ENCODE measurements at regions not wholly inside any gene's neighbourhood (a gene's known extent, or its start where the extent isn't known, plus 50 kb on each side); places are given as distances from the start of the nearest gene placed in this dataset.

GRCh38 chr20:48460681-48461080 is 367.1 kb downstream of the PREX1 start:
- no TSS peak for BruUV-seq (replicated peaks)
- intact Hi-C loops (cut with micrococcal nuclease; ENCODE audit: unreplicated experiment), result no loop called here

More at GRCh38 chr20:48460681-48461080, 367.1 kb downstream of the PREX1 start:
- Histone ChIP-seq H3K4me2 (ENCODE audit: low read depth, low read length) (no peak overlapping the region), H3K4me3 (replicated peaks in 1 of 3; ENCODE audit: insufficient read depth in 1 of 3, low read depth in 2 of 3, low read length in 3 of 3) (no peak overlapping the region), H3K9ac (ENCODE audit: insufficient read depth, low read depth, low read length) (no peak overlapping the region), H3K27me3 (ENCODE audit: control insufficient read depth in 1 of 2, insufficient read depth in 2 of 2, low read length in 2 of 2) (peaks cover 11 to 62% of the 10 kb centered on the region in 2 experiments; a peak in 3 of 5 replicates), H4K20me1 (ENCODE audit: insufficient read depth, low read length) (no peaks in the 10 kb centered on the region), H3K27ac (ENCODE audit: extremely low read length, insufficient read depth, low read length) (no peak overlapping the region), H2AFZ (ENCODE audit: low read length) (no peak overlapping the region), H3K9me3 (ENCODE audit: low read length) (no peaks in the 10 kb centered on the region), H3K36me3 (replicated peaks in 1 of 2; ENCODE audit: control insufficient read depth in 1 of 2, insufficient read depth in 2 of 2, low read length in 2 of 2) (no peaks in the 10 kb centered on the region), H3K4me1 (ENCODE audit: insufficient read depth, low read length) (no peaks in the 10 kb centered on the region), H3K79me2 (ENCODE audit: insufficient read depth, low read length) (no peaks in the 10 kb centered on the region)
- ATAC-seq (no peak), FAIRE-seq (no peak), DNase-seq (ENCODE audit: low spot score) (no peak)
- 51% methylated on average over 4 of the region's 4 CpGs for WGBS (ENCODE audit: low lambda C conversion rate)
- ChIA-PET CTCF (ENCODE audit: low intra/inter-chr PET ratio, low total read pairs) (no interaction called here), POLR2A (no interaction called here)
- in situ Hi-C loops (cut with HindIII; ENCODE audit: extremely low pct_ligation_motif_present, low pct_unique_long_range_greater_than_20kb), result no loop called here
- TF ChIP-seq ZFP90 (CRISPR knock-in tag; IDR thresholded peaks at IDR 0.05; ENCODE audit: borderline replicate concordance), result no peak
- no peak for TF ChIP-seq NONO (IDR thresholded peaks at IDR 0.05)
- TF ChIP-seq NONO (CRISPR knock-in tag; conservative IDR thresholded peaks at IDR 0.05), result no peak
- no peak for TF ChIP-seq ZNF343 (CRISPR knock-in tag; IDR thresholded peaks at IDR 0.05)
- TF ChIP-seq KDM3A (CRISPR knock-in tag; IDR thresholded peaks at IDR 0.05; ENCODE audit: low read depth), result no peak
- TF ChIP-seq ZNF761 (CRISPR knock-in tag; conservative IDR thresholded peaks at IDR 0.05), result no peak
- TF ChIP-seq ZNF704 (CRISPR knock-in tag; IDR thresholded peaks at IDR 0.05; ENCODE audit: borderline replicate concordance), result no peak
- no peak for TF ChIP-seq RFX3 (CRISPR knock-in tag; IDR thresholded peaks at IDR 0.05)
- TF ChIP-seq HCFC1 (IDR thresholded peaks at IDR 0.05; ENCODE audit: low read depth, low read length), result no peak
- no peak for TF ChIP-seq ZNF770 (CRISPR knock-in tag; IDR thresholded peaks at IDR 0.05)
- TF ChIP-seq SOX13 (IDR thresholded peaks at IDR 0.05), result no peak
- no peak for TF ChIP-seq SOX13 (CRISPR knock-in tag; conservative IDR thresholded peaks at IDR 0.05 in 1 of 2, IDR thresholded peaks at IDR 0.05 in 1 of 2)
- no peak for TF ChIP-seq ZNF10 (CRISPR knock-in tag; IDR thresholded peaks at IDR 0.05; ENCODE audit: borderline replicate concordance, low read depth)
- TF ChIP-seq ZNF251 (CRISPR knock-in tag; IDR thresholded peaks at IDR 0.05), result no peak
- no peak for TF ChIP-seq PBX3 (CRISPR knock-in tag; IDR thresholded peaks at IDR 0.05; ENCODE audit: borderline replicate concordance)
- TF ChIP-seq TMF1 (CRISPR knock-in tag; IDR thresholded peaks at IDR 0.05; ENCODE audit: low read depth), result no peak
- no peak for TF ChIP-seq ZFY (CRISPR knock-in tag; IDR thresholded peaks at IDR 0.05)
- no peak for TF ChIP-seq ZNF513 (CRISPR knock-in tag; conservative IDR thresholded peaks at IDR 0.05)
- no peak for TF ChIP-seq ZNF530 (CRISPR knock-in tag; IDR thresholded peaks at IDR 0.05; ENCODE audit: low read depth)
- TF ChIP-seq MTF2 (CRISPR knock-in tag; IDR thresholded peaks at IDR 0.05; ENCODE audit: borderline replicate concordance), result no peak
- TF ChIP-seq ZNF788 (CRISPR knock-in tag; IDR thresholded peaks at IDR 0.05; ENCODE audit: borderline replicate concordance), result no peak
- TF ChIP-seq ZNF235 (CRISPR knock-in tag; IDR thresholded peaks at IDR 0.05; ENCODE audit: borderline replicate concordance), result no peak
